ENCODE measurements at regions not wholly inside any gene's neighbourhood (a gene's known extent, or its start where the extent isn't known, plus 50 kb on each side); places are given as distances from the start of the nearest gene placed in this dataset.

- TF ChIP-seq, protein P1, sequence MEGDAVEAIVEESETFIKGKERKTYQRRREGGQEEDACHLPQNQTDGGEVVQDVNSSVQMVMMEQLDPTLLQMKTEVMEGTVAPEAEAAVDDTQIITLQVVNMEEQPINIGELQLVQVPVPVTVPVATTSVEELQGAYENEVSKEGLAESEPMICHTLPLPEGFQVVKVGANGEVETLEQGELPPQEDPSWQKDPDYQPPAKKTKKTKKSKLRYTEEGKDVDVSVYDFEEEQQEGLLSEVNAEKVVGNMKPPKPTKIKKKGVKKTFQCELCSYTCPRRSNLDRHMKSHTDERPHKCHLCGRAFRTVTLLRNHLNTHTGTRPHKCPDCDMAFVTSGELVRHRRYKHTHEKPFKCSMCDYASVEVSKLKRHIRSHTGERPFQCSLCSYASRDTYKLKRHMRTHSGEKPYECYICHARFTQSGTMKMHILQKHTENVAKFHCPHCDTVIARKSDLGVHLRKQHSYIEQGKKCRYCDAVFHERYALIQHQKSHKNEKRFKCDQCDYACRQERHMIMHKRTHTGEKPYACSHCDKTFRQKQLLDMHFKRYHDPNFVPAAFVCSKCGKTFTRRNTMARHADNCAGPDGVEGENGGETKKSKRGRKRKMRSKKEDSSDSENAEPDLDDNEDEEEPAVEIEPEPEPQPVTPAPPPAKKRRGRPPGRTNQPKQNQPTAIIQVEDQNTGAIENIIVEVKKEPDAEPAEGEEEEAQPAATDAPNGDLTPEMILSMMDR (IDR thresholded peaks at IDR 0.05): no peak
- TF ChIP-seq POLR2A (IDR thresholded peaks at IDR 0.05): no peak
Observed at GRCh38 chr7:155153676-155154075, 83.6 kb downstream of the HTR5A start.

Measured in body of pancreas (tissue), 4 donors.